ENCODE measurements at regions not wholly inside any gene's neighbourhood (a gene's known extent, or its start where the extent isn't known, plus 50 kb on each side); places are given as distances from the start of the nearest gene placed in this dataset.

- TF ChIP-seq CBX8 (IDR thresholded peaks at IDR 0.05; ENCODE audit: borderline replicate concordance, low read depth, low read length) (no peak), CTCF (IDR thresholded peaks at IDR 0.05; ENCODE audit: control extremely low read depth in 1 of 3, insufficient read depth in 1 of 3, low read depth in 1 of 3, low read length in 3 of 3) (no peak), CBX5 (IDR thresholded peaks at IDR 0.05; ENCODE audit: low read depth, low read length) (no peak), RNF2 (IDR thresholded peaks at IDR 0.05; ENCODE audit: borderline replicate concordance, low read depth, low read length, missing control alignments, poor library complexity, severe bottlenecking) (no peak), KDM5A (IDR thresholded peaks at IDR 0.05; ENCODE audit: low read length) (no peak), JUN (IDR thresholded peaks at IDR 0.05; ENCODE audit: low read depth, low read length) (no peak), SP4 (IDR thresholded peaks at IDR 0.05; ENCODE audit: low read length) (no peak), POLR2A (IDR thresholded peaks at IDR 0.05; ENCODE audit: control extremely low read depth in 1 of 2, low read depth in 2 of 2, low read length in 2 of 2) (no peak)
- Histone ChIP-seq H4K5ac (ENCODE audit: insufficient read length, low read depth, low read length) (no peak overlapping the region), H3K4me2 (ENCODE audit: insufficient read depth in 1 of 2, low read depth in 2 of 2, low read length in 2 of 2) (no peak overlapping the region), H3K9ac (replicated peaks in 1 of 4; ENCODE audit: extremely low read depth in 1 of 4, low read depth in 3 of 4, low read length in 3 of 4) (no peak overlapping the region), H3K79me1 (ENCODE audit: low read depth, low read length) (no peaks in the 10 kb centered on the region), H3K27me3 (replicated peaks in 1 of 4; ENCODE audit: control insufficient read depth in 3 of 4, extremely low read depth in 1 of 4, insufficient read depth in 3 of 4, low read length in 3 of 4) (no peaks in the 10 kb centered on the region), H3K36me3 (ENCODE audit: control insufficient read depth in 2 of 4, insufficient read depth in 4 of 4, low read length in 3 of 4) (no peaks in the 10 kb centered on the region), H2AFZ (ENCODE audit: low read length) (no peak overlapping the region), H2BK15ac (ENCODE audit: low read length) (no peak overlapping the region), H3K56ac (replicated peaks; ENCODE audit: insufficient read length, low read depth, low read length) (no peak overlapping the region), H2BK12ac (ENCODE audit: low read depth, low read length) (no peak overlapping the region), H2AK5ac (ENCODE audit: low read depth, low read length) (no peak overlapping the region), H3K23ac (ENCODE audit: insufficient read length) (no peak overlapping the region), H2BK5ac (ENCODE audit: low read depth, low read length) (no peak overlapping the region), H4K8ac (ENCODE audit: extremely low read depth, insufficient read depth, low read length) (no peak overlapping the region), H3K4ac (replicated peaks; ENCODE audit: insufficient read length, low read depth, low read length) (no peak overlapping the region), H3K9me3 (ENCODE audit: insufficient read depth in 2 of 2, low read depth in 1 of 2, low read length in 1 of 2) (no peaks in the 10 kb centered on the region), H4K20me1 (replicated peaks in 1 of 2; ENCODE audit: control insufficient read depth in 1 of 2, insufficient read depth in 2 of 2, low read length in 2 of 2) (no peaks in the 10 kb centered on the region), H4K91ac (replicated peaks; ENCODE audit: insufficient read length, low read length) (no peak overlapping the region), H3K4me1 (replicated peaks in 1 of 4; ENCODE audit: control insufficient read depth in 3 of 4, insufficient read depth in 4 of 4, low read length in 3 of 4) (0 out of 7 replicates have a peak, but pooled peaks cover 0 to 3% (median 0%) of the 10 kb centered on the region in 4 experiments), H3K79me2 (ENCODE audit: control insufficient read depth in 1 of 2, insufficient read depth in 2 of 2, low read length in 2 of 2) (no peaks in the 10 kb centered on the region), H2BK20ac (ENCODE audit: low read length) (no peak overlapping the region), H3K27ac (ENCODE audit: low read depth, low read length) (no peak overlapping the region), H2BK120ac (replicated peaks; ENCODE audit: low read depth, low read length) (no peak overlapping the region), H3K23me2 (ENCODE audit: low read depth, low read length) (no peaks in the 10 kb centered on the region), H3K4me3 (ENCODE audit: extremely low read depth in 1 of 4, insufficient read depth in 2 of 4, low read depth in 3 of 4, low read length in 4 of 4) (no peak overlapping the region), H3K18ac (ENCODE audit: extremely low read depth, low read length) (no peak overlapping the region), H3K14ac (ENCODE audit: insufficient read length) (no peak overlapping the region)
- ChIA-PET CTCF (ENCODE audit: partially characterized antibody) (no interaction called here), POLR2A (ENCODE audit: partially characterized antibody) (no interaction called here)
- no peak for DNase-seq (ENCODE audit: low read depth in 1 of 2, low spot score in 2 of 2)
- 91% methylated on average over 1 of the region's 1 CpG; no CpG with 5 or more reads in 1 of the 2 experiments for WGBS, 2 experiments (ENCODE audit: extremely low coverage in 1 of 2, insufficient coverage in 1 of 2, insufficient read length in 1 of 2, insufficient replicate concordance in 2 of 2, low coverage in 1 of 2, low lambda C conversion rate in 2 of 2, missing lambda C conversion rate in 1 of 2)
- no peak for FAIRE-seq
Measured at GRCh38 chr7:81637534-81637933, 132.3 kb downstream of the HGF start.
